DOHH2 (cell line): ENCODE measurements at regions not wholly inside any gene's neighbourhood (a gene's known extent, or its start where the extent isn't known, plus 50 kb on each side); places are given as distances from the start of the nearest gene placed in this dataset.

Experiments used
- H3F3A ChIP-seq: fragments of 200-600 bp; sonication (generic), shearing (Covaris generic); 2 replicates; pipeline ENCODE4 v1.6.0; 2016; ENCODE audit warnings: antibody characterized with exemption, mild to moderate bottlenecking; ENCODE audit not compliant: control insufficient read depth, insufficient read depth
- H3K27ac ChIP-seq: fragments of 200-600 bp; sonication (generic); 2 replicates; pipeline ENCODE4 v1.5.1; 2014; ENCODE audit warnings: low read depth, mild to moderate bottlenecking, low read length, moderate library complexity
- H3K27me3 ChIP-seq: fragments of 200-600 bp; sonication (generic); 2 replicates; pipeline ENCODE4 v1.6.1; 2014; ENCODE audit warnings: mild to moderate bottlenecking, low read length, mixed read lengths; ENCODE audit not compliant: control insufficient read depth
- H3K36me3 ChIP-seq: fragments of 200-600 bp; sonication (generic); 2 replicates; pipeline ENCODE4 v1.6.1; 2014; ENCODE audit warnings: mild to moderate bottlenecking, low read length, moderate library complexity, mixed read lengths; ENCODE audit not compliant: control insufficient read depth
- H3K4me1 ChIP-seq: fragments of 200-600 bp; sonication (generic); 2 replicates; pipeline ENCODE4 v1.6.1; 2014; ENCODE audit warnings: mild to moderate bottlenecking, low read length, mixed read lengths; ENCODE audit not compliant: control insufficient read depth
- H3K4me2 ChIP-seq: fragments of 200-600 bp; sonication (generic); 2 replicates; pipeline ENCODE4 v1.6.0; 2014; ENCODE audit warnings: mild to moderate bottlenecking, low read length, moderate library complexity
- H3K4me3 ChIP-seq: fragments of 200-600 bp; sonication (generic); 2 replicates; pipeline ENCODE4 v1.5.1; 2014; ENCODE audit warnings: mild to moderate bottlenecking, low read length, mixed read lengths
- H3K79me2 ChIP-seq: fragments of 200-600 bp; sonication (generic); 2 replicates; pipeline ENCODE4 v1.6.1; 2014; ENCODE audit warnings: mild to moderate bottlenecking, low read length, mixed read lengths; ENCODE audit not compliant: control insufficient read depth
- H3K9me2 ChIP-seq: fragments of 200-600 bp; sonication (generic); replicated peaks from 2 replicates; pipeline ENCODE4 v1.6.1; 2014; ENCODE audit warnings: mild to moderate bottlenecking, low read length, mixed read lengths; ENCODE audit not compliant: control insufficient read depth
- H3K9me3 ChIP-seq: fragments of 200-600 bp; sonication (generic); 2 replicates; pipeline ENCODE4 v1.6.1; 2014; ENCODE audit warnings: antibody characterized with exemption, low read length, mixed read lengths; ENCODE audit not compliant: control insufficient read depth, insufficient read depth
- H4K20me1 ChIP-seq: fragments of 200-600 bp; sonication (generic); 2 replicates; pipeline ENCODE4 v1.6.0; 2014; ENCODE audit warnings: low read depth, mild to moderate bottlenecking, antibody characterized with exemption, low read length, moderate library complexity; ENCODE audit not compliant: control insufficient read depth, insufficient read depth
- CTCF ChIP-seq: fragments of 200-600 bp; sonication (generic); IDR thresholded peaks from one replicate; pipeline ENCODE4 v1.5.1; 2014; ENCODE audit warnings: antibody characterized with exemption, mild to moderate bottlenecking, low read depth, low read length; ENCODE audit not compliant: poor library complexity, severe bottlenecking
- EZH2phosphoT487 ChIP-seq: fragments of 200-600 bp; sonication (generic); IDR thresholded peaks from 2 replicates; pipeline ENCODE4 v1.6.1; 2017; ENCODE audit warnings: borderline replicate concordance, mild to moderate bottlenecking, antibody characterized with exemption, low read length, moderate library complexity, mixed read lengths

GRCh38 chr13:34065928-34066327, 248.0 kb downstream of the RFC3 start:
- TF ChIP-seq CTCF (no peak), EZH2phosphoT487 (no peak)
- Histone ChIP-seq H3K36me3 (no peaks in the 10 kb centered on the region), H3K4me3 (no peak overlapping the region), H3K79me2 (no peaks in the 10 kb centered on the region), H3K27ac (no peak overlapping the region), H4K20me1 (no peaks in the 10 kb centered on the region), H3K9me3 (no peaks in the 10 kb centered on the region), H3K9me2 (no peaks in the 10 kb centered on the region), H3K27me3 (no peaks in the 10 kb centered on the region), H3F3A (no peaks in the 10 kb centered on the region), H3K4me1 (no peaks in the 10 kb centered on the region), H3K4me2 (no peak overlapping the region)

GRCh38 chr13:34066344-34066743, 248.4 kb downstream of the RFC3 start:
- no peaks in the 10 kb centered on the region for H4K20me1 ChIP-seq
- no peak overlapping the region for H3K4me2 ChIP-seq
- no peak overlapping the region for H3K27ac ChIP-seq
- no peaks in the 10 kb centered on the region for H3F3A ChIP-seq
- no peaks in the 10 kb centered on the region for H3K79me2 ChIP-seq
- no peaks in the 10 kb centered on the region for H3K36me3 ChIP-seq
- no peaks in the 10 kb centered on the region for H3K9me3 ChIP-seq
- no peaks in the 10 kb centered on the region for H3K27me3 ChIP-seq
- H3K9me2 ChIP-seq: no peaks in the 10 kb centered on the region
- no peak overlapping the region for H3K4me3 ChIP-seq
- TF ChIP-seq CTCF (no peak), EZH2phosphoT487 (no peak)
- no peaks in the 10 kb centered on the region for H3K4me1 ChIP-seq

GRCh38 chr13:34070006-34070405, 252.1 kb downstream of the RFC3 start:
- H3K4me2 ChIP-seq: no peak overlapping the region
- H3K79me2 ChIP-seq: no peaks in the 10 kb centered on the region
- H3F3A ChIP-seq: no peaks in the 10 kb centered on the region
- no peaks in the 10 kb centered on the region; the same call in 1 of the 2 replicates for H3K9me3 ChIP-seq
- H3K27ac ChIP-seq: no peak overlapping the region
- no peaks in the 10 kb centered on the region for H3K9me2 ChIP-seq
- H3K4me1 ChIP-seq: no peaks in the 10 kb centered on the region
- no peaks in the 10 kb centered on the region for H4K20me1 ChIP-seq
- no peaks in the 10 kb centered on the region for H3K27me3 ChIP-seq
- H3K4me3 ChIP-seq: no peak overlapping the region
- H3K36me3 ChIP-seq: no peaks in the 10 kb centered on the region
- TF ChIP-seq EZH2phosphoT487 (no peak), CTCF (no peak)
